Stimulated activated CD4-positive, alpha-beta T cell treated with anti-CD3 and anti-CD28 coated beads, Interleukin-15, amount 100 ng/mL, for 1 hour (primary cell): ENCODE measurements at regions not wholly inside any gene's neighbourhood (a gene's known extent, or its start where the extent isn't known, plus 50 kb on each side); places are given as distances from the start of the nearest gene placed in this dataset.

Experiments
- DNase-seq, 2 donors: peaks; one replicate each; pipeline ENCODE4 v3.0.0-alpha.2; 2020; ENCODE audit warnings: low read depth in 1 of 2, low spot score in 1 of 2

DNA sequence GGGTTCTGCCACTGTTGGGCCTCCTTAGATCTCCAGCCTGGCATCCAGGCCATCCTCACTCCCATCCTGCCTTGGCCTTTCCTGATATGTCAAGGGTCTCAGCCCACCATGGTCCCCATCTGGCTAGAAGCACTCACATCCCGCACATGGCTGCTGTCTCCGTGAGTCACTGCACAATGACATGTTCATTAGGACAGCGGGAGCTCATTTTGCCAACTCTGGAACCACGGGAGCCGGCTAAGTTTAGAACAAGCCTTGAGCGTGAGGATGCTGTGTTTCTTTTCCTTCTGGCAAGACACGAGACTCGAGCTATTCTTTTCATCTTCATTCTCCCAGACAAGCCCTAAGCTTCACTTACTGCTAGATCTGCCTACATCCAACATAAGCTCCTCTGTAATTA is 65.7 kb upstream of the KSR1 start:
- no peak for DNase-seq

DNA sequence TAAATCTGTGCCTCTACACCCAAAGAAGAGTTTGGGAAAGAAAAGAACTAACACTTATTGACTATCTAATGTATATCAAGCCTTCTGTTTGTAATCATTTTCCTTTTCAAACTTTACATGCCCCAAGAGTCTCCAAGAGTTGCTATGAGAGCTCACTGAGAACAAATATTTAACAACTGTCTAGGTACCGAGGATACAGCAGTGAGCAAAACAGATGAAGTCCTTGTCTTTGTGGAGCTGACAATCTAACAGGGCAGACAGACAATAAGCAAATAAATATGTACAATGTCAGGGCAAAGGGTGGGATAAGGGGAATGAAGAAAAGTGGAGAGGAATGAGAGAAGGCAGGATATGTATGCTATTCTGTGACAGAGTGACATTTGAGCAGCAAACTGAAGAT is 64.8 kb upstream of the KSR1 start:
- no peak for DNase-seq

DNA sequence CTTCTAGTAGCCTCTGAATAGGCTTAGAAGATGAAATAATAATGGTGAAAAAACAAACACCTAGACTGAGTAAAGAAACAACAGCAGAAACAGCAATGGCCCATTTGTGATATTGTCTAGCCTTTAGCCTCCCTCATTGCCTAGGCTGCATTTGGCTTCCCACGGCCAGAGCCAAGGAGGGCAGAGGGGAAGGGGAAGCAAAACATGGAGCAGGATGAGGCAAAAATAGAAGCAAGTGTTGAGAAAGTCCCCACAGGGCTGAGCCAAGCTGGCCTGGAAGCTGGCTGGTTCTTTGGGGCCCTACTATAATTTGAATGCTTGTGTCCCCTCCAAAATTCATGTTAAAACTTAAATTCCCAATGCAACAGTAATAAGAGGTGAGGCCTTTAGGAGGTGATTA is 60.2 kb upstream of the KSR1 start:
- DNase-seq: no peak

DNA sequence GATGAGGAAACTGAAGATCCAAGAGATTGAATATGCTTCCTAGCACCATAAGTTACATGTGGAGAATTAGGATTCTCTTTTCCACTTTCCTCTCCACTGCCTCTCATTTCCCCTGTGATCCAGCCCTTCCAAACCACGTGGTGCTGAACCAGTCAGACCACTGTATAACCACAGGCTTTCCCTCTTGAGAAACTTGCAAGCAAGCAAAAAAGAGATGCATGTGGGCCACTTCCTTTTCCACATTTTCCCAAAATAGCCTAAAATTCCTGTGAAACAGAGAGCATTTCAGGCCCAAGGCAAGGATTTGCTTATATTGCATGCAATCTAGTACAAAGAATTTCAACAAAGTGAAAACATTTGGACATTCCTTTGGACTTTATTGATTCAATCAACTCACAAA is 59.3 kb upstream of the KSR1 start:
- DNase-seq: no peak

DNA sequence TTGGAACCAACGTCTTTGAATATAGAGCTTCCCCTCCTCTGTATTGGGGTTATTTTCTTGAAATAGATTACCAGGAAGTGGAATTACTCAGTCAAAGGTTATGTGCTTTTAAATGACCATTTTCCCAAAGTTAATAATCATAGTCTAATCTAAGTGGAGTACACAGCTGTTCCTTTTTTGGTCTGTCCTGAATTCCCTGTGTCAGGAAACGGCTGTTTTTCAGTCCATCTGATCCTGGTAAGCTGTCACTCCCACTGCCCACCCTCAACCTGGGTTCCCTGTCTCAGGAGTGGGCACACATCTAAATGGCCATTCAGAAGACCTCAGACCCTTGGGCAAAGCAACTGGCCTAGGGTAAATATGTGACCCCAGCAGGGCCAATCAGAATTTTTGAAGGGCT is 57.6 kb upstream of the KSR1 start:
- DNase-seq: no peak

DNA sequence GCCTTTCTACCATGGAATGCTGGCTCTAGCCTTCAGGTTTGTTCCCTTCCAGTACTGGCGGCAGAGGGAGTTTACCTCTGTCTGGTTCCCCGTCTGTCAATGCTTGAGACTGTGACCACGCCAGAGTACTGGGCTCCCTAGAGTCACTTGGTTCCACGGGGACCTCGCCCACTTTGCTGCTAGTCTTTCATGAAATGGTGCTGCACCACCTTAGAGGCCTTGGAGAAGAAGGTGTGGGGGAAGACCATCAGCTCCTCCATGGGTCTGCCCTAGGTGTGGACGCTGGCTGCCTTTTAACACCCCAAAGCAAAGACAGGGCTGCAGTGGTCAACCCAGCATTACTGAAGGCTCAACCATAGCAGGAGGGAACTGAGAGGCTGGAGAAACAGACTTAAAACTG is 55.3 kb upstream of the KSR1 start:
- no peak for DNase-seq

DNA sequence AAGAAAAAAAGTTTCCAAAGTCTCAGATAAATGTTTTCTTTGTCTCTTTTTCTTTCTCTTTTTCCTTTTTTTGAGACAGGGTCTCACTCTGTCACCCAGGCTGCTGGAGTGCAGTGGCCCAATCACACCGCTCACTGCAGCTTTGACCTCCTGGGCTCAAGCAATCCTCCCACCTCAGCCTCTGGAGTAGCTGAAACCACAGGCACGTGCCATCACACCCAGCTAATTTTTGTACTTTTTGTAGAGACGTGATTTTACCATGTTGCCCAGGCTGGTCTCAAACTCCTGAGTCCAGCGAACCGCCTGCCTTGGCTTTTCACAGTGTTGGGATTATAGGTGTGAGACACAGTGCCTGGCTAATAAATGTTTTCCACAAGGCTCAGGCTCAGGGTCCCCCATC is 53.3 kb upstream of the KSR1 start:
- DNase-seq: no peak

DNA sequence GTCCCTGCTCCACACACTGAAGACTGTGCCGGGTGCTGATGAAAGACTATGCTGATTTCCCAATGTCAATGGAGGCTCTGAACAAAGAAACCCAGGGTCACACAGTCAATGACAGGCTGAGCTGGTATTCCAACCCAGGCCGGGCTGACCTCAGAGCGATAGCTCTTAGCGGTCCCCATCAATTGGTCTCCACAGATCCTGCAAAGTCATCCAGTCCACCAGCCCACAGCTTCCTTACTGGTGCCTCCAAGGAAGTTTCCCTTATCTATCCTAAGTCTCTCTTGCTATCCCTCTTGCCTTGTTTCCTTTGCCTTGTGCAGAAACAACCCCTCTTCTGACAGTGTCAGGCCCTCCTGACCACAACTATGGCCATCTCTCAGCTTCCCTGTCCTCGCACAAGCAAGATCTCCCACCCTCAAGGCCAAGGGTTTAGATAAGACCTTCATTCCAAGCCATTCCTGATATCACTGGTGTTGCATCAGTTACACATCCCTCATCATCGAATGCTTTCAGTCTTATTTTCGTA is 52.7 kb upstream of the KSR1 start:
- DNase-seq: no peak

DNA sequence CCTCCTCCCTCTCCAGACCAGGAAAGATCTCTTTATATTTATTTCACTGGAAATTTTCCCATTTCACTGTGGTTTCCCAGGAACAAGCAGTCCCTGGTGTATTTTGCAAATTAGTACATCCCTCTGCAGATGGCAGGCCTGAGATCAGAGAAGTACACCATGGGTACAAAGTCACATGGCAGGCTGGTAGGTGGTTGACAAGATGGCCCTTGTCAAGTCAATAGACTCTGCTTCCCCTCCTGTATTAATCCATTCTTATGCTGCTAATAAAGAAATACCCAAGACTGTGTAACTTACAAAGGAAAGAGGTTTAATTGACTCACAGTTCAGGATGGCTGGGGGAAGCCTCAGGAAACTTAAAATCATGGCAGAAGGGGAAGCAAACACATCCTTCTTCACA is 51.6 kb upstream of the KSR1 start:
- no peak for DNase-seq
